DMS 273 treated with DMSO at 0.1 percent for 48 hours (cell line): ENCODE measurements at regions not wholly inside any gene's neighbourhood (a gene's known extent, or its start where the extent isn't known, plus 50 kb on each side); places are given as distances from the start of the nearest gene placed in this dataset.
"Not testable (repeated sequence)": the region's sequence is repeated elsewhere in the genome, so short reads cannot be mapped to it uniquely, and the experiment has no call there.

Experiments used
- DNase-seq: peaks from one replicate; lab custom pipeline; 2025; lab: John Stamatoyannopoulos, UW

GRCh38 chr3:3334491-3334890 is 155.0 kb upstream of the CRBN start:
- no peak for DNase-seq

GRCh38 chr3:3333571-3333970 is 154.1 kb upstream of the CRBN start:
- no peak for DNase-seq

GRCh38 chr3:3316521-3316920 is 137.0 kb upstream of the CRBN start:
- DNase-seq = no peak

DNA sequence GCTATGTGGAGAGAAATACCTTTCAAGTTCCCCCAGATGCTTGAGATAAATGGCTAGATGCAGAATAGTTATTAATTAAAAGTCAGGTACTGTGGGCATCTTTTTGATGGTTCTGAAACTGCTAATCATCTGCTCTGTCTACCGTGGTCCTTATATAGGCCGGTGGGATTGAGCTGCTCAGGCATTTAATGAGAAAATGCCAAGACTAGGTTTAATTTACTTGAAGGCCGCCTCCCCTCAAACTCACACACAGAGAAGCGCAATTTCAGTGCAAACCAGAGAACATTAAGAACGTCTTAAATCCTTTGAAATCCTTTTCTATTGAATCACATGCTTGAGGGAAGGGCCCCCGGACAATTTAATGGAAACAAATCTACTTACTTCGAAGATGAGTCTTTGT is 136.4 kb upstream of the CRBN start:
- no peak for DNase-seq

GRCh38 chr3:3309887-3310286 is 130.4 kb upstream of the CRBN start:
- DNase-seq = no peak

DNA sequence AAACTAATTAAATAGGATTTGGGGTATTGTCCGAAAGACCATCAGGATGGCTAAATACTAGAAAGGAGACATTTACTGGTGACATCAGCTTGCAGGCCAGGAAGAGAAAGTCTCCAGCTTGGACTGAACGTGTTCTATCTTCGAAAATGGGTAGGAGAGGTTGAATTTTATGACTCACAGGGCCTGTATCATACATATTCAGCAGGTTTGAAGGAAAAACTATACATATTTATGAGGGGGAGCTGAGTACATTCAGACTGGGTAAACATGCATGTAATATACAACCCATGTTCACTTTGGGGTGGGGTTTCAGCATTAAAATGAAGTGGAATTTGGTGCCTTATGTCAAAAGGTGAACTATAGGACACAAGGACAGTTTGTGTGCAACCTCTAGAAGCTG is 129.3 kb upstream of the CRBN start:
- no peak for DNase-seq

DNA sequence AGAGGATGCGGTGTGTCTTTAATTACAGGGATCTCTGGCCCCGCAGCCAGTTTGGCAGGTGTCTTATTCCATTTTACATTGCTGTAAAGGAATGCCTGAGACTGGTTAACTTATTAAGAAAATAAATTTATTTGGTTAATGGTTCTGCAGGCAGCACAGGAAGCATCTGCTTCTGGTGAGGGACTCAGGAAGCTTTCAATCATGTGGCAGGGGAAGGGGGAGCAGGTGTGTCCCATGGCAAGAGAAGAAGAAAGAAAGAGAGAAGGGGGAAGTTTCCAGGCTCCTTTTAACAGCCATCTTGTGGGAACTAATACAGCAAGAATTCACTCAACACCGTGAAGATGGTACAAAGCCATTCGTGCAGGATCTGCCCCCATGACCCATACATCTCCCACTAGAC is 128.0 kb upstream of the CRBN start:
- no peak for DNase-seq

DNA sequence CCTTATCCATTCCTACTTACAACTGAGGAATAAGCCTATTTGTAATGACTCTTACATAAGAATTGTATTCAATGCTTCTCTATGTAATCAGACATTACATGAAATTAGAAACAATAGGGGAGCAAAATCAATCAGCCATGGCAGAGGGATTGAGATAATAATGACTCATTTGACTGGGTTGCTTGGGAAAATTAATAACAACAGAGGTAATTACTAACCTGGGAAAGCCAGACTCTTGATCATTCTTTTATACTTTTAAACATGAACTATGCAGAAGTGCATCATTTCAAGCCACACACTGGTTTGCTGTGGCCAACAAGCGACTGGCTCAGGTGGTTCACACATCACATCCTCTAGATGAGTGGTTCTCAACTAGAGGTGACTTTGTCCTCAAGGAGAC is 126.3 kb upstream of the CRBN start:
- DNase-seq = no peak

GRCh38 chr3:3305084-3305483 is 125.6 kb upstream of the CRBN start:
- DNase-seq = no peak

DNA sequence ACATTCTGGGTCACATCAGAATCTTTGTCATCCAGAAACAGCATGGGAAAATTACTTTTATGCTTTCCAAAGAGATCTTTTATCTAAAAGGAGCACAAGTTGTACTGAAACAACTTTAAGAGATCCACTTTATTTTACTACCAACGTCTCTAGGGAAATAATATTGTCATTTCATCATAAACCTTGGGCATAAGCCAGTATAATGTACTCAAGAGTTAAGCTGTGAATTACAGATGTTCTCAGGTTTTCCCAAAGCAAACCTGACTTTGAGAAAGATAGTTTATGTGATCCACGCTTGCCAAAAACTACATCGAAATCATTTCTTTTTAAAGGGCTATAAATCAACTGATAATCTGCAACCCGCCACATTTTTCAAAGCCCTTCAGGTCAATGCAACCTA is 124.1 kb upstream of the CRBN start:
- DNase-seq = no peak

DNA sequence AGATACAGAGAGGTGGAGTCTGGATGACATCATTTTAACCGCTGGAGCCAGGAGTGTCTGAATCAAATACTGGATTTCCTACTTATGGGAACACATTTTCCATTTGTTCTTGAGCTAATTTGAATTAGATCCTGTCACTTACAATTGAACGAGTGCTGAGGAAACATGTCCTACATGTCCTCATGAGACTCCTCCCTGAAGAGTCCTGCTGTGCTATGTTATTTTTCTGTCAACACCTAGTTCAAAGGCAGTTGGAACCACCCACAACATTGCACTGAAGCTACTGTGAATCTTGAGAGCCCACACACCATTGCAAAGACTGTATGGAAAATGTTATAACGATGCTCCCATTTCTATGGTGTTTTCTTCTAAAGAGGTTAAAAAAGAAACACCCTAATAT is 123.5 kb upstream of the CRBN start:
- DNase-seq = no peak

DNA sequence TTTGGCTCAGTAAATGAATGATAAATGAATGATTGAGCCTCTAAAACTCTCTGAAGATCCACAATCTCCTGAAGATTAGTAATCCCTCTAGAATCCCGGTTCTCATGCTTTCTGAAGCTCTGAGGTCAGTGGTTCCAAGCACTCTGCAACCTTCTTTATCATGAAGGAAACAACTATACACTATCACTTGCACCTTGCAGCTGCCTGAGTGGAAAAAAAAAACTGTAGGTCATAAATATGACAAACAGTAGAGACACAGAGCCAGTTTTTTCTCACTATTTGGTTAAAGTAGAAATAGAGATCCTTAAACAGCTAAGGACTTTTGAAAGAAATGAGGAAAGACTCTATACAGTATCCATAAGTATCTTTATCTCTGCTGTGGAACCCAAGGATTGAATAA is 122.0 kb upstream of the CRBN start:
- DNase-seq = no peak

- no peak for DNase-seq
These were observed 117.5 kb upstream of the CRBN start for GRCh38 chr3:3296979-3297381.

DNA sequence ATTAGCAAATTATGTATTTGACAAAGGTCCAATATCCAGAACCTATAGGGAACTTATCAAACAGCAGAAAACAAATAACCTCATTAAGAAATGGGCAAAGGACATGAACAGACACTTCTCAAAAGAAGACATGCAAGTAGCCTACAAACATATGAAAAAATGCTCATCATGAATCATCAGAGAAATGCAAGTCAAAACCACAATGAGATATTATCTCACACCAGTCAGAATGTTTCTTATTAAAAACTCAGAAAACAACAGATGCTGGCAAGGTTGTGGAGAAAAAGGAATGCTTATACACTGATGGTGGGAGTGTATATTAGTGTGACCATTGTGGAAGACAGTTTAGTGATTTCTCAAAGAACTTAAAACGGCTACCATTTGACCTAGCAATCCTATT is 116.1 kb upstream of the CRBN start:
- no peak for DNase-seq

- DNase-seq = not testable (repeated sequence)
These were observed 112.3 kb upstream of the CRBN start for GRCh38 chr3:3291756-3292283.

DNA sequence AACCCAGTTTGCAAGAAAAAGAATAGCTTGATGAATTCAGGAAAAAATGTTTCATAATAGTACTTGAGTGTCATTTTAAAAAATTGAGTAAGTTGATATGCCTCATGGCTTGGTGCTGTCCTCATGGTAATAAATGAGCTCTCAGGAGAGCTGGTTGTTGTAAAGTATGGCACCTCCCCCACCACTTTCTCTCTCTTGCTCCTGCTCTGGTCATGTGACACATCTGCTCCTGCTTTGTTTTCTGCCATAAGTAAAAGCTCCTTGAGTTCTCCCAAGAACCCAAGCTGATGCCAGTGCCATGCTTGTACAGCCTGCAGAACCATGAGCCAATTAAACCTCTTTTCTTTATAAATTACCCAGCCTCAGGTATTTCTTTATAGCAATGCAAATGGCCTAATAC is 108.8 kb upstream of the CRBN start:
- DNase-seq = no peak

DNA sequence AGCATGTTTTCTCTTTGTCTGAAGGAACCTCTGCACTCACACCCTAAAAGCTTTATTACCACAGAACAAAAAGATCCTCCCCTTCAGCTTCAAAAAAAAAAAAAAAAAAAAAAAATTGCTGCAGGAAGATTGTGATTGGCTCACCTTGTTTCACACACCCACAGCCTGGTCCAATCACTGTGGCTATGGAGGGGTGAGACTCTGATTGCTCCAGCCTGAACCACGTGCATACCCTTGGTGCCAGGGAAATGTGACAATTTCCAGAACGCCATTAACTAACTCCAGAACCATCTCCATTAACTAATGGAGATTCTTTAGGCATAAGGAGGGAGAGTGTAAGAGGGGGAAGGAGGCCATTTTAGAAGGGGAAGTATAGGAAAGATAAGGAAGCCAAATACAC is 106.5 kb upstream of the CRBN start:
- no peak for DNase-seq

- no peak for DNase-seq
These were observed 101.5 kb upstream of the CRBN start for GRCh38 chr3:3281024-3281423.

- no peak for DNase-seq
These were observed 100.9 kb upstream of the CRBN start for GRCh38 chr3:3280396-3280795.

DNA sequence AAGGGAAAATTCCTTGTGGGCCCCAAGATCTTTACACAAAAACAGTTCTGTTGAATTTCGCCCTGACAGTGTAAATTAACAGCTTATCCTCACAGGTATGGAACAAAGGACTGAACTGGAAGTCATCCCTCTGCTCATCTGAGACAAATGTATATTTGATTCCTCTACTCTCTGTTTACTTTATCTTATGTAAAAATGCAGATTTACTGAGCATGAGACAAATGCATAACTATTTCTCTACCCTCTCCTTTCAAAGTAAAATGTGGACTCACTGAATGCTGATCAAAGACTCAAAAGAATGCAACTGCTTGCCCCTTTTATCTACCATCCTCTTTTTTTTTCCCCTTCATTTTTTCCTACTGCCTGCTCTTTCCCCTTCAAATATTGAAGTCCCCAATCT is 98.6 kb upstream of the CRBN start:
- DNase-seq = no peak

DNA sequence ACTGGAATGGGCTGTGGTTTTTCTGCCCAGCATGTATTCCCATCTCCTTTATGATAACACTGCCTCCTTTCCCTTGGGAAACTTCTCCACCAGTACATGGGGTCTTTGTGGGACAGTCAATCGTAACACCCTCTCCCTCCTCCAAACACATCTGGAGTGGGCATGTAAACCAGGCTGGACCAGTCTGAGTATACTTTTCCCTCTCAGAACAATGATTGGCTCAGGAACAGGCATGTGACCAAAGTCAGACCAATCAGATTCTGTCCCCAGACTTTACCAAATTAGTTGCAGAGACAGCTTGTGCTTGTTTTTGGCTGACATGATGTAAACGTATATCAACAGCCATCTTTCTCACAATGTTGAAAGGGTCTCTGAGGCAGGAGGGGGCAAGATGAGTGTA is 97.1 kb upstream of the CRBN start:
- DNase-seq = no peak

GRCh38 chr3:3264796-3265195 is 85.3 kb upstream of the CRBN start:
- DNase-seq = no peak

GRCh38 chr3:3260870-3261269 is 81.4 kb upstream of the CRBN start:
- no peak for DNase-seq

DNA sequence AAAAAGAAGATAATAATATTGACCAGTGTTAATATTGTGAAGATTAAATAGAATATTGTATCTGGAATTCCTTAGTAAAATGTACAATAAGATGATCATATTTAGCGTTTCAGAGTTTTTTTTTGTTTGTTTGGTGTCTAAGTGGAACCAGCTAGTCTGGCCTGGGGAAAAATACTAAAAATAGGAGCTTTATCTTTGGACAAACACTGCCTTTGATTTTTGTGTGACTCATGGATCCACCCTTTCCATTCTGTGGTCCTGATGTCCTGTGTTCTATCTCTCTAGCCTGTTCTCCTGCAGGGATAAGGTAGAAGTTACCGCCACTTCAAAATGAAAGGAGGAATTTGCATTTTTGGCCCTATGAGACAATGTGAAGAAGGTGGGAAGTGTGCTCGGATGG is 79.7 kb upstream of the CRBN start:
- no peak for DNase-seq

DNA sequence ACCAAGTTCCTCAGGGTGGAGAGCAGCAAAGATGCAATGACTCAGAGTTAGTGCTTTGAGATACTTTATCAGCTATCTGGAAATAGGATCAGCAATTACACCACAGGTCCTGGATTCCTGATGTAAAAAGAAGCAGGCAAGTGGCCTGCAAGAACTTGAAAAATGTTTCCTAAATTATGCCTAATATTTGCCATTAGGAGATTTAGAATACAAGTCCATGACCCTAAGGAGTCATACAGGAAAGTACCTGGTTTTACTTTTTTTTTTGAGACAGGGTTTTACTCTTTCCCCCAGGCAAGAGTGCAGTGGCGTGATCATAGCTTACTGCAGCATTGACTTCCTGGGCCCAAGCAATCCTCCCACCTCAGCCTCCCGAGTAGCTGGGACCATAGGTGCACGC is 78.8 kb upstream of the CRBN start:
- DNase-seq = no peak
